GM19025 (cell line): ENCODE measurements at regions not wholly inside any gene's neighbourhood (a gene's known extent, or its start where the extent isn't known, plus 50 kb on each side); places are given as distances from the start of the nearest gene placed in this dataset.
A peak's percentile ranks its signal among the peaks of the same experiment; 100 is the strongest.
"Not testable (repeated sequence)": the region's sequence is repeated elsewhere in the genome, so short reads cannot be mapped to it uniquely, and the experiment has no call there.

Experiments used
- ATAC-seq: cut with Tn5 transposase; IDR thresholded peaks from one replicate; pipeline ENCODE4 v1.9.1; 2021; ENCODE audit warnings: mild to moderate bottlenecking, low read depth, moderate library complexity; ENCODE audit not compliant: unreplicated experiment

DNA sequence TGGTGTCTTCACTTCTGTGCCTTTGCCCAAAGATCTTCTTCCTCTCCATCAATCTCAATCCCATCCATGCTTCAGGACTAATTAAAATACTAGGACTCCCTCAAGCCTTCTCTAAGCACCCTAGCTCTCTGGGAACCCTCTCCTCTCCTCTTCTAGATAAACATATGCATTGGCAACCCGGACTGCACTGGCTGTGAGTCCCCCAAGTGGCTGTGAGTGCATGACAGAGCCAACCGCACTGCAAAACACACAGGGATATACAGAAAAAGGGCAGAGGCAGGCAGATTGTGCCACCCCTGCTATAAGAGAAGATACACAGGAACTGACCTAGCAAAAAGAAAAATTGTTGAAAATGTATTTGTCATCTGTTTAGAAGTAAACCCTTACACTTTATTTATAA is 457.1 kb downstream of the MFSD1 start:
- no peak for ATAC-seq

DNA sequence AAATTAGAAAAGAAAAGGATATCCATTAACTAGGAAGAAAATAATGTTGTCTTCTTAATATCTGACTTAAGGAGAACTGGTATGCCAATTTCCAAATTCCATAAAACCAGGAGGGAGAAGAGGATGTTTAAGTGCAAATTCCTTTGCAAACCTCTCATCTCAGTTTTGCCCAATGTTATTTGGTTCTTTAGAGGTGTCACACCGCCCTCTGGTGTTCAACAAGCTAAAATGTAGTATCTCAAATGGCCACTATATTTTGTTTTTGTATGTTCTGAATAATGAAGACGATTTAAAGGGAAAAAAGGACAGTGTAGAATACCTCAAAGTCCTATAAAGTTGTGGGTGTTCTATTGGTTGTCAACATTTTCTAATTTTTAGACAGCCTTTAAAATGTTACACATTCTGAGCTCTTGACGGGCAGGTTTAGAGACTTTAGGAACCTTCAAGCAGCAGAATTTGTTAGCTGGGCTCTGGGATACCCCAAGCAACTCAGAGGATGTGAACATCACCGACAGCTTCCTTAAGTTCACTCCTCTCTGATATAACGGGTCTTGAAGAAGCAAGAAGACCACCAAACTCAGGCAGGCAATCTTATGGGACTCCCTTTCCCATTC is 458.3 kb downstream of the MFSD1 start:
- no peak for ATAC-seq

DNA sequence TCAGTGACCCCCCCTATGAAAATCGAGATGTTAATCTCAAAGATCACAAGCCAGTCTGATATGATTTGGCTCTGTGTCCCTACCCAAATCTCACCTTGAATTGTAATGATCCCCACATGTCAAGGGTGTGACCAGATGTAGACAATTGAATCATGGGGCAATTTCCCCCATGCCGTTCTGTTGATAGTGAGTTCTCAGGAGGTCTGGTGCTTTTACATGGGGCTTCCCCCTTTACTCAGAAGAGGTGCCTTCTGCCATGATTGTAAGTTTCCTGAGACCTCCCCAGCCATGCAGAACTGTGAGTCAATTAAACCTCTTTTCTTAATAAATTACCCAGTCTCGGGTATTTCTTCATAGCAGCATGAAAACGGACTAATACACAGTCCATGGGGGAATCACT is 459.5 kb downstream of the MFSD1 start:
- peak; percentile 52 for ATAC-seq

DNA sequence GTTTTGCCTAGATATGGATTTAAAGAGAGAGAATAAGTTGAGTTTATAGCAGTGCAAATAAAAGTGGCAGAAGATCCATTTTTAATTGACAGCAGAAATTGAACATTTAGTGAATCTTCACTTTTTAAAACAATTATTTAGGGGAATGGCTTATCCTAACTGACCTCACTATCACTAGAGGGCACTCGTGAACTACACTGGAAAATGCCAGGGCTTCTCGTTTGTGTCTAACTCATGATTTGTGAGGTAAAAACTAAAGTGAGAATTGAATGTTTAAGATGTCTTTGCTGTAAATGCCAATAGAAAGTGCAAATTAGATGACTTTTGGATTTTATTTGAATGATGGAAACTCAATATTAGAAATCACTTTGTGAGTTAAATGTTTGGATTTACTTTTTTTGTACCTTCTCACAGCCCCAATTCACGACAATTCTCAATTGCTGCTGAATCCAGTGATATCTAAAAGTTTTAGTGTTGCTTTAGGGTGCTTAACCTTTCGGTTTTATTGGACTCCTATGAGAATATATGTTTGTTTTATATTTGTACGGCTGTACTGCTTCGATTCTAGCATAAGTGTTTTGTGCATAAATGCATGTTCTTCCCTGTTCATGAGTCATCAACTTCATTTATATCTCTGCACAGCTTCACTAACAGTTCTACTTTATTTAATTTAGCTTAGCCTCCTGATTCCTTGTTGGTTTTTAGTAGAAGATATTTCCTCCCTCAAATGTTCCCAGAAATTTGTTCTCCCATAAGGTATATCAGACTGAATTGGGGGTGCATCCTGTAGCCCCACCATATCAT is 462.1 kb downstream of the MFSD1 start:
- no peak for ATAC-seq

DNA sequence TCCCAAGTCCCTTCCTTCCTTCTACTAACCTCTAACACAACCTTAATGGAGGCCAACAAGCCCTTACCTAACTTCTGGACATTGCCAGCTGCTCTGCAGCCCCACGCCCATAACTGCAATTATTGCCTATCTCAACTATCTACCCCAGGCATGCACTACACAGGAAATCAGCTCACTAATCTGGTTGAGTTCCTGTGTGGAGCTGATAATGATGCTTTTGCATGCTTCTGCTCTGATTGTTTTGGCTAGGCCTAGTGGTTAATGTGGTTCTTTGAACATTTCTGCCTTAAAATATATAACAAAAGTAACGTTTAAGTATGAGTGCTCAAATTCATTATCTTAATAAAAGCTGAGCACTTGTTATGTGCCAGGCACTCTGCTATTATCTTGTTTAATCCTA is 463.9 kb downstream of the MFSD1 start:
- ATAC-seq = no peak

DNA sequence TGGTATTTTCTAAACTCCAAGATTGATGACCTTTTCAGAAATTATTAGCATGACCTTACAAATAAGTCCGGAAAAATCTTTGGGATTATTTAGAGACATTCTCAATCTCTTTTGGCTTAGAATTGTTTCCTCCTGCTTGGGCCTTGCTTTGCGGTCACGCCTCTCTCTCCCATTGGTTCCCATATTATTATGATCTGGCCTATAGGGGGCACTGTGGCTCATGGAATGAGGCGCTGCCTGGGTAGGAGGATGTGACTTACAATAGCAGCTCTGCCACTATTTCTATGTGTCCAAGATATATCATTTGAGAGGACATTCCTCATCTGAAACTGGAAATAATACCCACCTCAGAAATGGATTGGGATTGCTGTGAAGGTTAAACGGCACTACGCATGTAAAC is 464.9 kb downstream of the MFSD1 start:
- no peak for ATAC-seq

DNA sequence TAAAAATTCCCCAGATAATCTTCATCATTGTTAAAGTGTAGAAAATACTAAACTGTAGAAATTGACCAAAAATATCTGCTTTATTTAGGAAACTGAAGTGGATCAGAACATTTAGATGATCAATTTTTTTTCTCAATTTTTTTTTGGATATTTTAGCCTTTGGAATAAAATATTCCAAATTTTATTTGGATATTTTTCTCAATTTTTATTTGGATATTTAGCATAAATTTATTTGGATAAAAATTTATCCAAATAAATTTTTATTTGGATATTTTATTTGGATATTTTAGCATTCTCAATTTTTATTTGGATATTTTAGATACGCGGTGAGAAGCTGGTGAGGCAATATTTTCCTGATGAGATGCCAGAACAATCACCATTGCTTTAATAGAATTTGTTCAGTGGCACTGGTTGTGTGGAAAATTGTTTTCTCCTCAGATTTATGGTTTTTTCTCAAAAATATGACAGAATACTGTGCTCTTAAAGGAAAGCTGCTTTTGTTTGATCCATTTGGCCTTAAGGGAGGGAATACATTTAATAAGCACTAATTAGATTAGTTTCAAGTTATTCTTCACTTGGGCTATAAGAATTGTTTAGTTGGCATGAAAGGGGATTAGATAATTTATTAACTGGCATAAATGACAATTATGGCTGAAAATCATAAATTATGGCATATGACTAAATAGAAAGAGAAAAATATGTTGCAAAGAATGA is 470.1 kb downstream of the MFSD1 start:
- no peak for ATAC-seq

DNA sequence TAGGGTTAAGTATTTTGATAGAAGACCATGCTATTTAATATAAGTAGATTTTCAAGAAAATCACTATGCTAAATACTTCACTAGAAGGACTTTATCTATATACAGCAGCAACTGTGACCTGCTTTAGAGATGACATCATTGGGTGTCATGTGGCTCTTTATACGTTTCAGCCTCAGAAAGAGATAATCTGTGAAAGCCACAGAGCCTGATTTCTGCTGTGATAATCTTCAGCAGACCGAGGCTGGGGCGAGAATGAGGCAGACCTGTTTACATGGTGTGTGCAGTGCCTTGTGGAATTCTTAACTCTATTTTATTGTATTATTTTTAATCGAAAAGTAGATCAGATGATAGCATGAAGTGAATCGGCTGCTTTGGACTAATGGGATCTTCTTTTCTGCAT is 471.2 kb downstream of the MFSD1 start:
- ATAC-seq = no peak

DNA sequence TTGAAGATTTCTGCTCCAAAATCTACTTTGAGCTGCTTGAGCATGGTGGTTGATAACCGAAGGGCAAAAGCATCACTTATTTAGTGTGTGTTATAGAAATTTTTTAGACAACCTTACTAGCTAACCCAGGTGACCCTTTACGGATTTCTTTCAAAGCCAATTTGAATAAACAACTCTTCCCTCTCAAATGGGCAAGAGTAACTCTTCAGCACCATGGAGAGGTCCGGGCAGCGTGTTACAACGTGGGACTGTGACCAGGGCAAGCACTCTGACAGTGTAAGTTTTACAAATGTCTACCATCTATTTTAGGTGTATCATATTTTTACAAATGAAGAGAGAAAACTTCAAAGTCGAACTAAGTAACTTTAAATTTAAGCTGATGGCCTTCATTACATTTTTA is 471.8 kb downstream of the MFSD1 start:
- ATAC-seq = no peak

DNA sequence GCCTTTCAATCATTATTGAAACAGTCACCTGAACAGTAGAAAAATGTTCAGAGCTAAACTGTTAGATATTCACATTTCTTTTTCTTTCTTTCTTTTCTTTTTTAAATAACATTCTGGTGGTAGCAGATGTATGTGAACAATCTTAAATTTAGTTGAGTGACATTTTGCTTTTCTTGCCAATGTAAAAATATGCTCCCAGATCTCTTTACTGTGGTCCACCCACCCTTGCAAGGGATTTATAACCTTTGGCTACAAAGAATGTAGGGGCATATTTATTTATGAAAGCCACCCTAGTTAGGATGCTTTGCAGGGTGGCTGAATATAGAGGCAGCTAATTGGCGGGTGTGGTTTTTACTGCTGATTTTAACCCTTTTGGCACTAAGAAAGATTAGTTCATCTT is 473.9 kb downstream of the MFSD1 start:
- no peak for ATAC-seq

DNA sequence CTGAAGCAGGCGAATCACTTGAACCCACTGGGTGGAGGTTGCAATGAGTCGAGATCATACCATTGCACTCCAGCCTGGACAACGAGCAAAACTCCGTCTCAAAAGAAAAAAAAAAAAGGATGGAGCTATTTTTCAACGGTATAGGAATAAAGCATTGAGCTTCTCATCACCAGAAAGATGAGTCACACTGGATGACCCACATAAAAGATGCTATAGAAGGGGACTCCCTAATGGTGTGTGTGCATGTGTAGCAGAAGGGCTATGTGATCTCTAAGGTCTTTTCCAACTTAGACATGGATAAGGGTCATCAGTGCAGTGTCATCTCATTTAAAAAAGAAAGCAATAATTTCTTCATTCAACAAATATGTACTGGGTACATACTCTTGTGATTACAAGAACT is 476.0 kb downstream of the MFSD1 start:
- no peak for ATAC-seq

DNA sequence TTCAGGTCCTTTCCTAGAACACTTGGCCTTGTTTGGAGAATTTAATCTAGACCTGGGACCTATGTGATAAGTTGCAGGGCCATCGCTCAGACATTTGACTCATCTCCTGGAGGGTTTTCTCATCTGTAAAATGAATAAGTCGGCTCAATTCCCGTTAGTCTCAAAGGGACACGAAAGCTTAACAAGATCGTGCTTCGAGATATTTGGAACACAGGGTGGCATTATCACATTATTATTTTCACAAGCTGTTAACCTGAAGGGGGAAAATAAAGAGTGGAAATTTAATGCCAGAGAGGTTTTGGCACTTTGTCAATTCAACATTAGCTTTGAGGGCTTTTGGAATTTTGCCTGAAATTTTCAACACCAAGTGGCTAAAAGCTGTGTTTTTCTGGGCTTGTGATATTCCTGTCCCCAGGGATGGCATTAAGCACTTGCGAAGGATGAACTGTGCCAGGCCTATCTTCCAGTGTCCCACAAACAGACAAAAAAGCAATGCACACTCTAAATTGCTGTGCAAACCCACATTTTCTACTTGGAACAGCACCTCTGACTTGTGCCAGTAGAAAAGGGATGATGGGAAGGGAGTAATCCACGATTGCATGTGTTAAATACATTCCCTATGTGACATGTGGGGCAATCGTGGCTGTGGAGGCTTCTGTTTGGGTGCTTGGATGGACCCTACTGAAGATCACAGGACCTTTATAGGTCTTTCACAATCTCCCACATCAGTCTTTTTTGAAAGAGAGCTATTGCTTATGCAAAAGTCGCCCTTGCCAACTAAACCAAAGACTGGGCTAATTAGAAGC is 478.7 kb downstream of the MFSD1 start:
- no peak for ATAC-seq

DNA sequence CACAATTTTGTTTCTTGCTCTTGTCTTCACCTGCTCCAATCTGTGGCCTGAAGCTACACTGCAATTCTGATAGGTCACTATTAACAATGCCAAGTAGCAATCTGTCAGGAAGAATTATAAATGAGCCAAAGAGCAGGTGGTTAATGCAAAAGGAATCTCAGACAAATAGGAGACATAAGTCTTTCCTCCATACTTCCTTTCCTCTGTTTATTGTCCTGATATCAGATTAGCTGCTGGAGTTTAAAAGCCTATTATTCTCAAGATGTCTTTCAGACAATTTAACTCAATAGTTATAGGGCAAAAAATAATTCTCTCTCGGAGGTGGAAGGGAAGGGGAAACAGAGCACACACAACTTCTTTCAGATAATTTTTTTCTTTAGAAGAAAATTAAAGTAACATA is 491.6 kb downstream of the MFSD1 start:
- no peak for ATAC-seq

DNA sequence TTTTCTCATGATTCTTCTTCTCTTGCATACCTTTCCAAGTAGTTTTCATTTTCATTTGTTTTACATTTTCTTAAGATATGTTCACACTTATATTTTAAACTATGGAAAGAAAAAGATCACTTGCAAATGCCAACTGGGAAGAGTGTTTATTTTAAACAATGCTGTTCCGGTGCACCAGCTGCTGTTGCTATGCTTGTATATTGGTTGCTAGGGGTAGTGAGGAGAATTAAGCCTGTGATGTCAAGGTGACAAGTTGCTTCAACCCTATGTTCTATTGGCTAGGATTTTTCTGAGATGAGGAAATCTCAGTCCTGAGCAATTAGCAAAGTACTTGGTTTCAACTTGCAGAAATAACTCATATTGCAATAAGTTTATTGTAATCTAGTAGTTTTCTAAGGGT is 500.1 kb downstream of the MFSD1 start:
- ATAC-seq = no peak

DNA sequence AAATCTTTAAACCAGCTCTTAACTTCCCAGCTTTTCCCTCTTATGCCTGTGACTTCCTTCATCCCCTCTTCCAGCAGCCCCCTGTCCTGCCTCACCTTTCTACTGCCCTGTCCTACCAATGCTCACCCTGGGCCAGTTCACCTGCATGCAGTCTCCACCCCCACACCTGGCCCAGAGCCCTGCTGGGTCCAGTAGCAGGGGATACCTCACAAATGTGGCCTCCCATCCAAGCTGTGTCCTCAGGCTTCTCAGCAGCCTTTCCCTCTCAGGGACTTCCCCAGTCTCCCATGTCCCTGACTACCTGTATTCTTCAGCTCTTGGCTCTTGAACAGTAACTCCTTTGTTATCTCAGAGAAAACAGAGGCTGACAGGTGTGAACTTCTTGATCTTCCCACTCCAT is 503.2 kb downstream of the MFSD1 start:
- no peak for ATAC-seq

DNA sequence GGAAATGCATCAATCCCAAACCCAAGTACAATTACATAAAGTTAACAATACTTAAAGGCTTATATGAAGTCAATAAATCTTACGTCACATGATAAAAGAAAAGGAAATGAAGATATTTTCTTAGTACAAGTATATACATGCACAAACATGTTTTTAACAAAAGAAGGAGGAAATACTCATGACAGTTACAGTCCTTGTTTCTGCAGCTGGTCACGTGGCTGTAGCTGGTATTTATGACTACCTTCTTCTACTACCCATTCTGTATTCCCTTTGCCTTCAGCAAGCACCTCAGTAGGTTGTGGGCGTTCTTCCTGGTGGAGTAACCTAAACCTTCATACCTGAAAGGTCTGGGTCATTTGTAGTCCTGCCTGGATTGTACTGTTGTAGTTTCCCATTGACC is 514.9 kb downstream of the MFSD1 start:
- not testable (repeated sequence) for ATAC-seq

DNA sequence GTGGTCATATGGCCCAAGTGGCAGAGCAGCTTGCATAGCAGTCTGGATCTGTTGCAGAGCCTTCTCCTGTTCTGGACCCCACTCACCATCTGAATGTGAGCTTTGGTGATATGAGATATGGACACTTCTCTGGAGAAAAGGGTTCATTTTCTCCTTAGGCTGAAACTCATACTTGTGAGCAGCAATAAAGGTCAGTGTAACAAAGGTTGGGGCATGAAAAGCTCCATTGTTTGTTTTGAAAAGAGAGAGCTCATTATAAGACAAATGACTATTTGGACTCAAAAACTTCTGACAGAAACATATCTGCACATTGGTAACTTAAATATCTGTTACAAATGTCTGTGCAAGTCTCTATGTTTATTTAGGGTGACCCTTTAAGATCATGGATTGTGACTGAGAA is 517.3 kb downstream of the MFSD1 start:
- ATAC-seq = no peak

DNA sequence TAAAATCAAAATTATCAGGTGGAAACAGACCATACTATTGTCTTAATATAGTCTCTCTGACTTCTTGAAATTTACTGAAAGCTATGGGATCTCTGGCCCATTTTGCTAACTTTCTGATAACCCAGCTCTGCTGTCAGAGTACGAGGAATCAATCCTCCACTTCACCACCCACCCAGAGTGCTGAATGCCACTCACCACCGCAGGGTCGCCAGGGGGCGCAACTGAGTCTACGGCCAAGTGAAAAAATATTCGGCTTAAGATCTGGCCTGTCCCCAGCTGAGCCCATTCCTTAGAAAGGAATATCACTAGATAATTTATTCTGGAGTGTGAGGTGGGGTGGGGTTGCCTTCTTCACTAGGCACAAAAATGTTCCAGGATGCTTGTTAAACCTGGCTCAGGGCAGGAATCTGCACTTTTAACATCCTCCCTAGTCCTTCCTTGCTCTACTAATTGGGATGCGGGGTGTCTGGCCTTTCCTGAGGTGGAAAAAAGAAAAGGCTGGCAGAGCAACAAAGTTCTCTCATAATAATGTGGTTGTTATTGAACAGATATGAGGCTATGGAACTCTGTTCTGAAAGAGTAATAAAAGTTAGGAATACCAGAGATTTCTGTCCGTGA is 520.6 kb downstream of the MFSD1 start:
- no peak for ATAC-seq

DNA sequence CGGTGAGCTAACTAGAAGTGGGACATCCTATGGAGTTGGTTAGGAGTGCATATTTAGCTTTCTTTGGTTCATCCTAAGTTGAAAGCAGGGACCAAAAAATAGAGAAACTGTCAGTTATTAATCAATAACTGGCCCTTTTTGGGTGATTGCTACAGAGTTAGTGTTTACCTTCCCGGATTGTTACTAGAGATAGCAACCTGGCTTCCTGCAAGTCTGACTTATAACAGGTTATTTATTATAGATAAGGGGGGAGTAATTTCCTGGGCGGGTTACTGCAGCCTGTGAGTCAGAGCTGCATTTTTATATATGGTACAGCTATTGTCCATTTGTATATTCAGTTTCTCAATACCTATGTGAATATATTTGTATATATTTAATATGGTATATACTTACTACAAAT is 522.0 kb downstream of the MFSD1 start:
- ATAC-seq = no peak

DNA sequence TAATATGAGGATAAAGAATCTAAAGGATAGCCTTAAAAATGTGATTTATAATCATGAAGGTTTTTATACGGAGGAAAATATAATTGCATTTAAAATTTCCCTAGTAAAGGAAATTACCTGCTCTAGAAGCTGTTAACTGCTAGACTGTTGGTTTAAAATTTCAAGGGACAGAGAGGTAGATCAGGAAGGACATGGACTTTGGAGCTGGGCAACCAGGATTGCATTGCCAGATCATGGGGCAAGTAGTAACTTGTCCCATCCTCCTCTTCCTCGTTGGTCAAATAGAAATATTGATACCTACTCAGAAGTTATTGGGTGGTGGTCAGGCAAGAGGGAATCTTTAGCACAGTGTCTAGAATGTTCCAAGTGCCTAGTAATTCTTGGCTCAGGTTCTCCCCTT is 525.1 kb downstream of the MFSD1 start:
- ATAC-seq = no peak
